SU-DHL-6 (cell line): ENCODE measurements at regions not wholly inside any gene's neighbourhood (a gene's known extent, or its start where the extent isn't known, plus 50 kb on each side); places are given as distances from the start of the nearest gene placed in this dataset.

ENCODE experiments used
- H2AFZ ChIP-seq: fragments of 200-600 bp; sonication (generic); 2 replicates; pipeline ENCODE4 v1.6.1; 2014; ENCODE audit warnings: low read depth, mild to moderate bottlenecking, moderate library complexity, mixed read lengths, antibody characterized with exemption, low read length; ENCODE audit not compliant: severe bottlenecking
- H3F3A ChIP-seq: fragments of 200-600 bp; shearing (Covaris generic); 2 replicates; pipeline ENCODE4 v1.6.0; 2016; ENCODE audit warnings: antibody characterized with exemption, mild to moderate bottlenecking; ENCODE audit not compliant: insufficient read depth
- H3K27ac ChIP-seq: fragments of 200-600 bp; sonication (generic); 2 replicates; pipeline ENCODE4 v1.5.1; 2016; ENCODE audit warnings: low read depth, mild to moderate bottlenecking, low read length, moderate library complexity, mixed read lengths
- H3K27me3 ChIP-seq: fragments of 200-600 bp; sonication (generic), shearing (Covaris generic); 2 replicates; pipeline ENCODE4 v1.6.0; 2014; ENCODE audit warnings: mild to moderate bottlenecking, low read length
- H3K36me3 ChIP-seq: fragments of 200-600 bp; sonication (generic); 2 replicates; pipeline ENCODE4 v1.6.1; 2014; ENCODE audit warnings: mild to moderate bottlenecking, low read length, mixed read lengths
- H3K4me2 ChIP-seq: fragments of 300-600, 200-600 bp; shearing (Covaris generic), sonication (generic); 2 replicates; pipeline ENCODE4 v1.6.0; 2014; ENCODE audit warnings: low read length, low read depth, mild to moderate bottlenecking; ENCODE audit not compliant: poor library complexity, severe bottlenecking
- H3K4me3 ChIP-seq: fragments of 200-600 bp; sonication (generic); 2 replicates; pipeline ENCODE4 v1.5.1; 2014; ENCODE audit warnings: antibody characterized with exemption, low read length, mild to moderate bottlenecking, mixed read lengths; ENCODE audit not compliant: insufficient read depth, poor library complexity, severe bottlenecking
- H3K79me2 ChIP-seq: fragments of 200-600 bp; sonication (generic); 2 replicates; pipeline ENCODE4 v1.6.1; 2014; ENCODE audit warnings: mild to moderate bottlenecking, low read length, moderate library complexity; ENCODE audit not compliant: insufficient read depth
- H3K9ac ChIP-seq: fragments of 200-600 bp; sonication (generic); 2 replicates; pipeline ENCODE4 v1.7.0; 2014; ENCODE audit warnings: mild to moderate bottlenecking, low read length
- H3K9me2 ChIP-seq: fragments of 200-600 bp; sonication (generic); replicated peaks from 2 replicates; pipeline ENCODE4 v1.6.1; 2014; ENCODE audit warnings: low read length; ENCODE audit not compliant: insufficient read depth
- H3K9me3 ChIP-seq: fragments of 200-600 bp; sonication (generic); 2 replicates; pipeline ENCODE4 v1.6.1; 2014; ENCODE audit warnings: low read length, mixed read lengths; ENCODE audit not compliant: insufficient read depth
- H4K20me1 ChIP-seq: fragments of 200-600 bp; sonication (generic); 2 replicates; pipeline ENCODE4 v1.6.1; 2014; ENCODE audit warnings: low read depth, mild to moderate bottlenecking, antibody characterized with exemption, low read length, moderate library complexity, mixed read lengths
- EZH2phosphoT487 ChIP-seq: fragments of 200-600 bp; sonication (generic), shearing (Covaris generic); conservative IDR thresholded peaks from 2 replicates; pipeline ENCODE4 v1.6.1; 2018; ENCODE audit warnings: mild to moderate bottlenecking, antibody characterized with exemption, low read length, moderate library complexity, mixed read lengths
- TF ChIP-seq, protein P1 (sequence below): fragments of 200-600 bp; sonication (generic); IDR thresholded peaks from one replicate; pipeline ENCODE4 v1.5.1; 2017; ENCODE audit warnings: antibody characterized with exemption, mild to moderate bottlenecking, low read length, moderate library complexity; ENCODE audit not compliant: insufficient read depth, poor library complexity, severe bottlenecking

GRCh38 chr2:126359494-126359893 is 296.5 kb upstream of the GYPC start:
- no peak overlapping the region for H3K9ac ChIP-seq
- no peak overlapping the region for H3K4me2 ChIP-seq
- H3K9me3 ChIP-seq = no peaks in the 10 kb centered on the region
- H3K79me2 ChIP-seq = no peaks in the 10 kb centered on the region
- H2AFZ ChIP-seq = no peak overlapping the region
- H3K27ac ChIP-seq = no peak overlapping the region
- H4K20me1 ChIP-seq = no peaks in the 10 kb centered on the region
- H3F3A ChIP-seq = no peaks in the 10 kb centered on the region
- TF ChIP-seq EZH2phosphoT487 = no peak
- TF ChIP-seq, protein P1, sequence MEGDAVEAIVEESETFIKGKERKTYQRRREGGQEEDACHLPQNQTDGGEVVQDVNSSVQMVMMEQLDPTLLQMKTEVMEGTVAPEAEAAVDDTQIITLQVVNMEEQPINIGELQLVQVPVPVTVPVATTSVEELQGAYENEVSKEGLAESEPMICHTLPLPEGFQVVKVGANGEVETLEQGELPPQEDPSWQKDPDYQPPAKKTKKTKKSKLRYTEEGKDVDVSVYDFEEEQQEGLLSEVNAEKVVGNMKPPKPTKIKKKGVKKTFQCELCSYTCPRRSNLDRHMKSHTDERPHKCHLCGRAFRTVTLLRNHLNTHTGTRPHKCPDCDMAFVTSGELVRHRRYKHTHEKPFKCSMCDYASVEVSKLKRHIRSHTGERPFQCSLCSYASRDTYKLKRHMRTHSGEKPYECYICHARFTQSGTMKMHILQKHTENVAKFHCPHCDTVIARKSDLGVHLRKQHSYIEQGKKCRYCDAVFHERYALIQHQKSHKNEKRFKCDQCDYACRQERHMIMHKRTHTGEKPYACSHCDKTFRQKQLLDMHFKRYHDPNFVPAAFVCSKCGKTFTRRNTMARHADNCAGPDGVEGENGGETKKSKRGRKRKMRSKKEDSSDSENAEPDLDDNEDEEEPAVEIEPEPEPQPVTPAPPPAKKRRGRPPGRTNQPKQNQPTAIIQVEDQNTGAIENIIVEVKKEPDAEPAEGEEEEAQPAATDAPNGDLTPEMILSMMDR = no peak
- H3K4me3 ChIP-seq = no peak overlapping the region
- no peaks in the 10 kb centered on the region for H3K27me3 ChIP-seq
- H3K36me3 ChIP-seq = no peaks in the 10 kb centered on the region
- H3K9me2 ChIP-seq = no peaks in the 10 kb centered on the region

- Histone ChIP-seq H3K9me2 (no peaks in the 10 kb centered on the region), H3K27ac (no peak overlapping the region), H3F3A (no peaks in the 10 kb centered on the region), H3K4me2 (no peak overlapping the region), H3K9ac (no peak overlapping the region), H3K27me3 (no peaks in the 10 kb centered on the region), H3K79me2 (no peaks in the 10 kb centered on the region), H4K20me1 (no peaks in the 10 kb centered on the region), H3K4me3 (no peak overlapping the region), H2AFZ (no peak overlapping the region), H3K36me3 (no peaks in the 10 kb centered on the region), H3K9me3 (no peaks in the 10 kb centered on the region)
- no peak for TF ChIP-seq EZH2phosphoT487
- TF ChIP-seq, protein P1 = no peak
These were observed 288.6 kb upstream of the GYPC start for GRCh38 chr2:126367361-126367760.

- Histone ChIP-seq H3K79me2 (no peaks in the 10 kb centered on the region), H4K20me1 (no peaks in the 10 kb centered on the region), H3K4me2 (no peak overlapping the region), H3K36me3 (no peaks in the 10 kb centered on the region), H3K9me3 (no peaks in the 10 kb centered on the region), H3K4me3 (no peak overlapping the region), H3F3A (no peaks in the 10 kb centered on the region), H3K9me2 (no peaks in the 10 kb centered on the region), H2AFZ (no peak overlapping the region), H3K27ac (no peak overlapping the region), H3K27me3 (no peaks in the 10 kb centered on the region), H3K9ac (no peak overlapping the region)
- TF ChIP-seq, protein P1 = no peak
- no peak for TF ChIP-seq EZH2phosphoT487
These were observed 287.2 kb upstream of the GYPC start for GRCh38 chr2:126368758-126369157.

DNA sequence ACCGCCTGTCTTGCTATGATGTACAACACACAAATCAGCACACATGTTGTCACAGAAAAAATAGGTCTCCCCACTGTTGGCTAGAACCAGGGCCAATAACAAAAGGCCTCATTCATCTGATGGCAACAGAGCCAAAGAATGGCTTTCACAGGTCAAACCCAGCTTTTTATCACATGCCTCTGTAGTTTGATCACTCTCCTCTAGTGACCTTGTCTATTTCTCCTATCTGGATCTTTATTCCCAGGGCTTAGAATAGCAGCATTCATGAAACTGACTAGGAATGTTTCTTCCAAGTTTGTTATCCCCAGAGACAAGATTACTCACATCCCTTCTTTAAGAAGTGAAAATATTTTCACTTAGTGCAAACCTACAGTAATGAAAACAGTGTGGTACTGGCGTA is 285.8 kb upstream of the GYPC start:
- Histone ChIP-seq H2AFZ (no peak overlapping the region), H3K27ac (no peak overlapping the region), H3K27me3 (no peaks in the 10 kb centered on the region), H3K4me2 (no peak overlapping the region), H3K79me2 (no peaks in the 10 kb centered on the region), H3K9ac (no peak overlapping the region), H3K36me3 (no peaks in the 10 kb centered on the region), H3F3A (no peaks in the 10 kb centered on the region), H3K4me3 (no peak overlapping the region), H3K9me2 (no peaks in the 10 kb centered on the region), H3K9me3 (no peaks in the 10 kb centered on the region), H4K20me1 (no peaks in the 10 kb centered on the region)
- TF ChIP-seq EZH2phosphoT487 = no peak
- TF ChIP-seq, protein P1 = no peak
